Ovary (tissue), 7 donors: ENCODE measurements at regions not wholly inside any gene's neighbourhood (a gene's known extent, or its start where the extent isn't known, plus 50 kb on each side); places are given as distances from the start of the nearest gene placed in this dataset.
"Not testable (repeated sequence)": the region's sequence is repeated elsewhere in the genome, so short reads cannot be mapped to it uniquely, and the experiment has no call there.

Source experiments
- DNase-seq, 5 donors: peaks; one replicate each; pipeline ENCODE4 v3.0.0-alpha.2; 2019 to 2020
- H3K27ac ChIP-seq, 2 donors: fragments of 200-600 bp; one replicate each; pipeline versions ENCODE4 v1.5.1 to v1.8.0; 2019 to 2022
- H3K27me3 ChIP-seq: fragments of 200-600 bp; one replicate; pipeline ENCODE4 v1.8.0; 2022
- H3K36me3 ChIP-seq: fragments of 200-600 bp; sonication (generic); one replicate; pipeline ENCODE4 v1.5.1; 2019
- H3K4me1 ChIP-seq: one replicate; pipeline ENCODE4 v1.8.1; 2013; ENCODE audit warnings: mild to moderate bottlenecking, moderate library complexity; ENCODE audit not compliant: insufficient read depth
- H3K4me3 ChIP-seq: fragments of 200-600 bp; sonication (generic); one replicate; pipeline ENCODE4 v1.5.1; 2017
- H3K9me3 ChIP-seq, 2 donors: fragments of 200-600 bp in 1 of 2; sonication (generic) in 1 of 2; one replicate each; pipeline versions ENCODE4 v1.5.1 to v1.8.1; 2013 to 2019; ENCODE audit warnings: mild to moderate bottlenecking in 1 of 2, moderate library complexity in 1 of 2
- EP300 ChIP-seq: sonication (generic); formaldehyde crosslinking; IDR thresholded peaks from one replicate; pipeline ENCODE4 v1.6.1; 2017; ENCODE audit warnings: antibody characterized with exemption
- POLR2A ChIP-seq: fragments of 450-650 bp; IDR thresholded peaks from one replicate; pipeline ENCODE4 v1.6.1; 2017; ENCODE audit warnings: antibody characterized with exemption, mild to moderate bottlenecking, moderate library complexity
- WGBS, 3 donors: extraction: QIAGEN DNeasy Blood & Tissue Kit in 1 of 3; methylation state at CpG; one replicate each; pipeline versions ENCODE4 v1.1.5 to v1.1.7; 2013 to 2017; 5-methylcytosine and 5-hydroxymethylcytosine counted together
- intact Hi-C, 4 donors: fragments of 100-400 bp; cut with DNase I; formaldehyde crosslinking; loops; one replicate each; pipeline versions ENCODE4 v1.11.0 to v1.15.1; 2022 to 2023
- TF ChIP-seq, protein P1 (sequence below), 3 donors: fragments of 450-650 bp in 2 of 3; fragments of 200-600 bp in 1 of 3; IDR thresholded peaks; one replicate each; pipeline versions ENCODE4 v1.5.1 to v1.8.0; 2016 to 2022; ENCODE audit warnings: antibody characterized with exemption in 3 of 3, mild to moderate bottlenecking in 1 of 3
- donor health status: DM: no; HTN: no; CAD: no; lungs with moderate emphysema.
- donor health status: DM: no; HTN: no; CAD: no.
- donor health status: Bipolar disorder and iron deficiency.
- donor health status: DM: no; HTN: no; CAD: no.
- donor health status: DM: yes; HTN: yes; CAD: no.

GRCh38 chr15:87740655-87741344, 515.7 kb downstream of the NTRK3 start:
- intact Hi-C loops, result no loop called here
- no peak for TF ChIP-seq POLR2A
- TF ChIP-seq EP300, result no peak
- no peaks in the 10 kb centered on the region for H3K9me3 ChIP-seq
- no peak overlapping the region for H3K4me3 ChIP-seq
- no peaks in the 10 kb centered on the region for H3K4me1 ChIP-seq
- H3K27me3 ChIP-seq, result no peaks in the 10 kb centered on the region
- 67 to 86% (median 72%) methylated on average over 5 of the region's 5 CpGs for WGBS, 3 donors
- H3K36me3 ChIP-seq, result no peaks in the 10 kb centered on the region
- H3K27ac ChIP-seq, result no peak overlapping the region
- DNase-seq, result no peak

DNA sequence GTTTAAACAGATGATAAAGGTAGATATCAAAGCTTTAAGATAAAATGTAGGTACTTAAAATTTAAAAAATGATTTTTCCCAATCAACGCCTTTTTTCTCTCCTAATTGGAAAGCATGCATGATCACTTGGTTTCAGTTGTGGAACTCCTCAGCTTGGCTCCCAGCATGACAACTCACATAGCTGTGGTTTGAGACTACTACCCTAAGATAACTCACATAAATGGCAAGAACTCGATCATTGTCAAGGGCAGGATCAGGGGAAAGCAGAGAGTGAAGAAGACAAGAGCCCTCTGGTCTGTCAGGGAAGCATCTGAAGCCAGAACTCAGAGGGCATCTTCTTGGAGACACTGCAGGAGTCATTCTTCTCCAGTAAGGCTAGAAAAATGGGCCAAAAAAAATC, 516.7 kb downstream of the NTRK3 start:
- TF ChIP-seq POLR2A (no peak), EP300 (no peak)
- no peaks in the 10 kb centered on the region for H3K36me3 ChIP-seq
- WGBS, 3 donors, result 59 to 68% (median 59%) methylated on average over 2 of the region's 2 CpGs
- no peaks in the 10 kb centered on the region for H3K9me3 ChIP-seq
- H3K4me3 ChIP-seq, result no peak overlapping the region
- no peak overlapping the region for H3K27ac ChIP-seq
- DNase-seq, result no peak
- intact Hi-C loops, result no loop called here
- H3K27me3 ChIP-seq, result no peaks in the 10 kb centered on the region
- H3K4me1 ChIP-seq, result no peaks in the 10 kb centered on the region

DNA sequence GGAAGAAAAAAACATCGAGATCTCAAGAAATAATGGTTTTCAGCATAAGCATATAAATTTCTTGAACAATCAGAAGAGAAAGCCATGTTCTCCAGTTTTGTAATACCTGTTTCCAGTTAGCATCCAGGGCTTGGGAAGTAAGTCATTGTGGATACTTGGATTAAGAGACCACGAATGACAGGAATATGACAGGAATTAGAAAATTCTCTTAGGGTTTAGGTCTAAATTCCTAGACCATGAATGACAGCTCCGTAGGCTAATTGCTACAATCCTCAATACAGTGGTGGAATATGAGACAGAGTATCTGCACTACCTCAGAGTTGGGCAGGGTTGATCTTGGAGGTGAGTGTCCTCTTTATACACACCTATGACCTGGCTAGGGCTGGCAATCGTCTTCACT, 517.5 kb downstream of the NTRK3 start:
- H3K4me1 ChIP-seq, result no peaks in the 10 kb centered on the region
- H3K4me3 ChIP-seq, result no peak overlapping the region
- WGBS, 3 donors, result 65 to 85% (median 80%) methylated on average over 4 of the region's 4 CpGs
- DNase-seq, result no peak
- intact Hi-C loops, result no loop called here
- H3K27me3 ChIP-seq, result no peaks in the 10 kb centered on the region
- TF ChIP-seq, protein P1, sequence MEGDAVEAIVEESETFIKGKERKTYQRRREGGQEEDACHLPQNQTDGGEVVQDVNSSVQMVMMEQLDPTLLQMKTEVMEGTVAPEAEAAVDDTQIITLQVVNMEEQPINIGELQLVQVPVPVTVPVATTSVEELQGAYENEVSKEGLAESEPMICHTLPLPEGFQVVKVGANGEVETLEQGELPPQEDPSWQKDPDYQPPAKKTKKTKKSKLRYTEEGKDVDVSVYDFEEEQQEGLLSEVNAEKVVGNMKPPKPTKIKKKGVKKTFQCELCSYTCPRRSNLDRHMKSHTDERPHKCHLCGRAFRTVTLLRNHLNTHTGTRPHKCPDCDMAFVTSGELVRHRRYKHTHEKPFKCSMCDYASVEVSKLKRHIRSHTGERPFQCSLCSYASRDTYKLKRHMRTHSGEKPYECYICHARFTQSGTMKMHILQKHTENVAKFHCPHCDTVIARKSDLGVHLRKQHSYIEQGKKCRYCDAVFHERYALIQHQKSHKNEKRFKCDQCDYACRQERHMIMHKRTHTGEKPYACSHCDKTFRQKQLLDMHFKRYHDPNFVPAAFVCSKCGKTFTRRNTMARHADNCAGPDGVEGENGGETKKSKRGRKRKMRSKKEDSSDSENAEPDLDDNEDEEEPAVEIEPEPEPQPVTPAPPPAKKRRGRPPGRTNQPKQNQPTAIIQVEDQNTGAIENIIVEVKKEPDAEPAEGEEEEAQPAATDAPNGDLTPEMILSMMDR (IDR thresholded peaks at IDR 0.05), result no peak
- TF ChIP-seq POLR2A, result no peak
- TF ChIP-seq EP300, result no peak
- H3K27ac ChIP-seq, result no peak overlapping the region
- no peaks in the 10 kb centered on the region for H3K36me3 ChIP-seq
- H3K9me3 ChIP-seq, result no peaks in the 10 kb centered on the region

- intact Hi-C loops, H3K27ac ChIP-seq, H3K4me3 ChIP-seq, H3K4me1 ChIP-seq, DNase-seq, H3K9me3 ChIP-seq, H3K36me3 ChIP-seq, H3K27me3 ChIP-seq: not testable (repeated sequence)
- WGBS, 3 donors, result 89 to 95% (median 94%) methylated on average over 4 of the region's 4 CpGs
Measured at GRCh38 chr15:87737460-87737859, 519.1 kb downstream of the NTRK3 start.

GRCh38 chr15:87736891-87737389, 519.6 kb downstream of the NTRK3 start:
- intact Hi-C loops, result no loop called here
- no peak for DNase-seq
- Histone ChIP-seq H3K36me3 (no peaks in the 10 kb centered on the region), H3K27me3 (no peaks in the 10 kb centered on the region), H3K4me1 (no peaks in the 10 kb centered on the region), H3K9me3 (no peaks in the 10 kb centered on the region), H3K27ac (no peak overlapping the region), H3K4me3 (no peak overlapping the region)
- TF ChIP-seq POLR2A (no peak), EP300 (no peak)
- TF ChIP-seq, protein P1 (IDR thresholded peaks at IDR 0.05), result no peak
- WGBS, 3 donors, result 77 to 88% (median 86%) methylated on average over 4 of the region's 4 CpGs

DNA sequence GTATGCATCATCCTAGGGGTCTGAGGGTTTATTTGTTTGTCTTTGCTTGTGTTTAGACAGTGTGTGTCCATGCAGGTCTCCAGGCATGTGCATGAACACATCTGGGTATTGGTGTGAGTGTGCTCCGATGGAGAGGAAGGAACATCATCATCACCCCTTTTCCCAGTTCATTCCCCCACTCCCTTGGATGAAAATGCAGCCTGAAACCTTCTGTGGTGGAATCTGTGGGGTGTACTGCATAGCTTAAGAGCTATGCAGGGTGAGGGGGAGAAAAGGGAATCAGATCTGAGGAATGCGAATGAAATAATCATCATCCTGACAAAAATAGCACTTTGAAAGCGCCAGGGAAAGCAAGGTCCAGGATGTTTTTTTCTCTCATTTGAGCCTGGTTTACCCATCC, 520.1 kb downstream of the NTRK3 start:
- no peak overlapping the region for H3K4me3 ChIP-seq
- intact Hi-C loops, result no loop called here

More for the DNA sequence above, 520.1 kb downstream of the NTRK3 start:
- 37 to 46% (median 43%) methylated on average over 3 of the region's 3 CpGs for WGBS, 3 donors
- H3K36me3 ChIP-seq, result no peaks in the 10 kb centered on the region
- no peak overlapping the region for H3K27ac ChIP-seq
- TF ChIP-seq POLR2A, result no peak
- TF ChIP-seq EP300, result no peak
- TF ChIP-seq, protein P1 (IDR thresholded peaks at IDR 0.05), result no peak
- no peaks in the 10 kb centered on the region for H3K27me3 ChIP-seq
- H3K9me3 ChIP-seq, result no peaks in the 10 kb centered on the region
- no peak for DNase-seq
- H3K4me1 ChIP-seq, result no peaks in the 10 kb centered on the region
